Testis (tissue), 2 donors: ENCODE measurements at regions not wholly inside any gene's neighbourhood (a gene's known extent, or its start where the extent isn't known, plus 50 kb on each side); places are given as distances from the start of the nearest gene placed in this dataset.

Source experiments
- POLR2A ChIP-seq: fragments of 450-650 bp; IDR thresholded peaks from one replicate; pipeline ENCODE4 v1.6.1; 2017; ENCODE audit warnings: antibody characterized with exemption, mild to moderate bottlenecking, moderate library complexity
- TF ChIP-seq, protein P1 (sequence below), 3 experiments: fragments of 450-650 bp in 2 of 3; fragments of 200-600 bp in 1 of 3; sonication (generic) in 1 of 3; IDR thresholded peaks; one replicate each; pipeline ENCODE4 v1.5.1; 2016 to 2019; ENCODE audit warnings: antibody characterized with exemption in 3 of 3, mild to moderate bottlenecking in 2 of 3, moderate library complexity in 1 of 3

GRCh38 chr17:56675876-56676660, 82.6 kb downstream of the NOG start:
- TF ChIP-seq, protein P1, sequence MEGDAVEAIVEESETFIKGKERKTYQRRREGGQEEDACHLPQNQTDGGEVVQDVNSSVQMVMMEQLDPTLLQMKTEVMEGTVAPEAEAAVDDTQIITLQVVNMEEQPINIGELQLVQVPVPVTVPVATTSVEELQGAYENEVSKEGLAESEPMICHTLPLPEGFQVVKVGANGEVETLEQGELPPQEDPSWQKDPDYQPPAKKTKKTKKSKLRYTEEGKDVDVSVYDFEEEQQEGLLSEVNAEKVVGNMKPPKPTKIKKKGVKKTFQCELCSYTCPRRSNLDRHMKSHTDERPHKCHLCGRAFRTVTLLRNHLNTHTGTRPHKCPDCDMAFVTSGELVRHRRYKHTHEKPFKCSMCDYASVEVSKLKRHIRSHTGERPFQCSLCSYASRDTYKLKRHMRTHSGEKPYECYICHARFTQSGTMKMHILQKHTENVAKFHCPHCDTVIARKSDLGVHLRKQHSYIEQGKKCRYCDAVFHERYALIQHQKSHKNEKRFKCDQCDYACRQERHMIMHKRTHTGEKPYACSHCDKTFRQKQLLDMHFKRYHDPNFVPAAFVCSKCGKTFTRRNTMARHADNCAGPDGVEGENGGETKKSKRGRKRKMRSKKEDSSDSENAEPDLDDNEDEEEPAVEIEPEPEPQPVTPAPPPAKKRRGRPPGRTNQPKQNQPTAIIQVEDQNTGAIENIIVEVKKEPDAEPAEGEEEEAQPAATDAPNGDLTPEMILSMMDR (IDR thresholded peaks at IDR 0.05): no peak
- no peak for TF ChIP-seq POLR2A
